Spinal cord (tissue), 9 donors: ENCODE measurements at regions not wholly inside any gene's neighbourhood (a gene's known extent, or its start where the extent isn't known, plus 50 kb on each side); places are given as distances from the start of the nearest gene placed in this dataset.
A peak's percentile ranks its signal among the peaks of the same experiment; 100 is the strongest.

Experiments used
- DNase-seq, 6 donors: peaks; one replicate each; pipeline versions ENCODE4 v3.0.0 to v3.0.0-alpha.2; 2013 to 2015; ENCODE audit warnings: low spot score in 6 of 6, low read depth in 4 of 6
- H3K27ac ChIP-seq: one replicate; pipeline ENCODE4 v1.5.1; 2013; ENCODE audit warnings: low read depth, low read length, control low read depth
- H3K27me3 ChIP-seq: one replicate; pipeline ENCODE4 v1.6.1; 2013; ENCODE audit warnings: low read length; ENCODE audit not compliant: control insufficient read depth, insufficient read depth
- H3K36me3 ChIP-seq: one replicate; pipeline ENCODE4 v1.6.1; 2013; ENCODE audit warnings: low read length; ENCODE audit not compliant: control insufficient read depth, insufficient read depth
- H3K4me1 ChIP-seq: one replicate; pipeline ENCODE4 v1.6.1; 2013; ENCODE audit warnings: low read length; ENCODE audit not compliant: control insufficient read depth, insufficient read depth
- H3K4me3 ChIP-seq: one replicate; pipeline ENCODE4 v1.5.1; 2013; ENCODE audit warnings: low read depth, low read length, control low read depth
- H3K9me3 ChIP-seq: one replicate; pipeline ENCODE4 v1.6.1; 2013; ENCODE audit warnings: low read length; ENCODE audit not compliant: control insufficient read depth, insufficient read depth
- WGBS: methylation state at CpG from one replicate; pipeline ENCODE4 v1.1.5; 2013; ENCODE audit warnings: missing lambda C conversion rate; ENCODE audit not compliant: insufficient coverage; 5-methylcytosine and 5-hydroxymethylcytosine counted together
- donor health status: healthy.

- Histone ChIP-seq H3K4me3 (no peak overlapping the region), H3K27me3 (no peaks in the 10 kb centered on the region), H3K36me3 (no peaks in the 10 kb centered on the region), H3K9me3 (no peaks in the 10 kb centered on the region), H3K4me1 (peaks cover 16% of the 10 kb centered on the region), H3K27ac (no peak overlapping the region)
- DNase-seq, result no peak
- 100% methylated on average over 3 of the region's 4 CpGs for WGBS
Measured at GRCh38 chr9:87149799-87150198, 202.5 kb upstream of the GAS1 start.

GRCh38 chr9:87152256-87152655 lies 204.9 kb upstream of the GAS1 start:
- 47% methylated on average over 3 of the region's 8 CpGs for WGBS
- DNase-seq, result peak in 1 of 6 donors; percentile 29

GRCh38 chr9:87156247-87156646 lies 208.9 kb upstream of the GAS1 start:
- H3K4me1 ChIP-seq, result no peaks in the 10 kb centered on the region
- no CpG with 5 or more reads among the region's 2 CpGs for WGBS
- H3K27me3 ChIP-seq, result no peaks in the 10 kb centered on the region
- H3K9me3 ChIP-seq, result no peaks in the 10 kb centered on the region
- H3K4me3 ChIP-seq, result no peak overlapping the region
- no peaks in the 10 kb centered on the region for H3K36me3 ChIP-seq
- DNase-seq, result no peak
- no peak overlapping the region for H3K27ac ChIP-seq

More at GRCh38 chr9:87152256-87152655, 204.9 kb upstream of the GAS1 start:
- no peak overlapping the region for H3K27ac ChIP-seq
- H3K4me3 ChIP-seq, result no peak overlapping the region
- H3K9me3 ChIP-seq, result no peaks in the 10 kb centered on the region
- no peaks in the 10 kb centered on the region for H3K36me3 ChIP-seq
- no peaks in the 10 kb centered on the region for H3K27me3 ChIP-seq
- H3K4me1 ChIP-seq, result peaks cover 16% of the 10 kb centered on the region

- H3K9me3 ChIP-seq, result no peaks in the 10 kb centered on the region
- no peaks in the 10 kb centered on the region for H3K36me3 ChIP-seq
- H3K4me1 ChIP-seq, result no peaks in the 10 kb centered on the region
- no peak overlapping the region for H3K27ac ChIP-seq
- WGBS, result 73% methylated on average over 10 of the region's 10 CpGs
- DNase-seq, result peak in 1 of 6 donors; percentile 36
- H3K27me3 ChIP-seq, result no peaks in the 10 kb centered on the region
- no peak overlapping the region for H3K4me3 ChIP-seq
Measured at GRCh38 chr9:87157366-87158031, 210.2 kb upstream of the GAS1 start.

GRCh38 chr9:87158765-87159164 lies 211.5 kb upstream of the GAS1 start:
- H3K36me3 ChIP-seq, result no peaks in the 10 kb centered on the region
- no peak for DNase-seq
- no CpG with 5 or more reads among the region's 2 CpGs for WGBS
- no peaks in the 10 kb centered on the region for H3K27me3 ChIP-seq
- H3K27ac ChIP-seq, result no peak overlapping the region
- H3K4me1 ChIP-seq, result no peaks in the 10 kb centered on the region
- H3K9me3 ChIP-seq, result no peaks in the 10 kb centered on the region
- H3K4me3 ChIP-seq, result no peak overlapping the region

- no peaks in the 10 kb centered on the region for H3K9me3 ChIP-seq
- WGBS, result 56% methylated on average over 3 of the region's 8 CpGs
- H3K27me3 ChIP-seq, result no peaks in the 10 kb centered on the region
- no peak overlapping the region for H3K4me3 ChIP-seq
- no peaks in the 10 kb centered on the region for H3K4me1 ChIP-seq
- DNase-seq, result peak in 1 of 6 donors; percentile 61
- H3K36me3 ChIP-seq, result no peaks in the 10 kb centered on the region
- no peak overlapping the region for H3K27ac ChIP-seq
Measured at GRCh38 chr9:87160148-87161102, 213.1 kb upstream of the GAS1 start.

GRCh38 chr9:87167161-87167560 lies 219.9 kb upstream of the GAS1 start:
- H3K27me3 ChIP-seq, result no peaks in the 10 kb centered on the region
- H3K4me1 ChIP-seq, result no peaks in the 10 kb centered on the region
- WGBS, result 71% methylated on average over 5 of the region's 5 CpGs
- H3K36me3 ChIP-seq, result no peaks in the 10 kb centered on the region
- peak in 1 of 6 donors; percentile 17 for DNase-seq
- no peaks in the 10 kb centered on the region for H3K9me3 ChIP-seq
- H3K4me3 ChIP-seq, result no peak overlapping the region
- no peak overlapping the region for H3K27ac ChIP-seq

GRCh38 chr9:87167582-87167981 lies 220.3 kb upstream of the GAS1 start:
- no CpG with 5 or more reads among the region's 4 CpGs for WGBS
- Histone ChIP-seq H3K4me1 (no peaks in the 10 kb centered on the region), H3K36me3 (no peaks in the 10 kb centered on the region), H3K27ac (no peak overlapping the region), H3K9me3 (no peaks in the 10 kb centered on the region), H3K27me3 (no peaks in the 10 kb centered on the region), H3K4me3 (no peak overlapping the region)
- no peak for DNase-seq

- Histone ChIP-seq H3K36me3 (no peaks in the 10 kb centered on the region), H3K27ac (no peak overlapping the region), H3K27me3 (no peaks in the 10 kb centered on the region), H3K4me1 (no peaks in the 10 kb centered on the region), H3K9me3 (peaks cover 3% of the 10 kb centered on the region), H3K4me3 (no peak overlapping the region)
- no peak for DNase-seq
Measured at GRCh38 chr9:87178302-87178701, 231.0 kb upstream of the GAS1 start.
